Spinal cord (tissue), 9 donors: ENCODE measurements at regions not wholly inside any gene's neighbourhood (a gene's known extent, or its start where the extent isn't known, plus 50 kb on each side); places are given as distances from the start of the nearest gene placed in this dataset.

Experiments used
- DNase-seq, 6 donors: peaks; one replicate each; pipeline versions ENCODE4 v3.0.0 to v3.0.0-alpha.2; 2013 to 2015; ENCODE audit warnings: low spot score in 6 of 6, low read depth in 4 of 6
- H3K27ac ChIP-seq: one replicate; pipeline ENCODE4 v1.5.1; 2013; ENCODE audit warnings: low read depth, low read length, control low read depth
- H3K27me3 ChIP-seq: one replicate; pipeline ENCODE4 v1.6.1; 2013; ENCODE audit warnings: low read length; ENCODE audit not compliant: control insufficient read depth, insufficient read depth
- H3K36me3 ChIP-seq: one replicate; pipeline ENCODE4 v1.6.1; 2013; ENCODE audit warnings: low read length; ENCODE audit not compliant: control insufficient read depth, insufficient read depth
- H3K4me1 ChIP-seq: one replicate; pipeline ENCODE4 v1.6.1; 2013; ENCODE audit warnings: low read length; ENCODE audit not compliant: control insufficient read depth, insufficient read depth
- H3K4me3 ChIP-seq: one replicate; pipeline ENCODE4 v1.5.1; 2013; ENCODE audit warnings: low read depth, low read length, control low read depth
- H3K9me3 ChIP-seq: one replicate; pipeline ENCODE4 v1.6.1; 2013; ENCODE audit warnings: low read length; ENCODE audit not compliant: control insufficient read depth, insufficient read depth
- WGBS: methylation state at CpG from one replicate; pipeline ENCODE4 v1.1.5; 2013; ENCODE audit warnings: missing lambda C conversion rate; ENCODE audit not compliant: insufficient coverage; 5-methylcytosine and 5-hydroxymethylcytosine counted together
- donor health status: healthy.

GRCh38 chr7:153400735-153401593, 641.4 kb downstream of the ACTR3B start:
- DNase-seq, result no peak
- Histone ChIP-seq H3K27ac (no peak overlapping the region), H3K36me3 (no peaks in the 10 kb centered on the region), H3K9me3 (no peaks in the 10 kb centered on the region), H3K4me1 (no peaks in the 10 kb centered on the region), H3K27me3 (no peaks in the 10 kb centered on the region), H3K4me3 (no peak overlapping the region)
- WGBS, result 91% methylated on average over 14 of the region's 19 CpGs

GRCh38 chr7:153401795-153402720, 642.5 kb downstream of the ACTR3B start:
- no peaks in the 10 kb centered on the region for H3K27me3 ChIP-seq

GRCh38 chr7:153402721-153403541, 643.4 kb downstream of the ACTR3B start:
- 92% methylated on average over 2 of the region's 7 CpGs for WGBS
- no peaks in the 10 kb centered on the region for H3K27me3 ChIP-seq
- H3K9me3 ChIP-seq, result no peaks in the 10 kb centered on the region
- DNase-seq, result no peak
- no peaks in the 10 kb centered on the region for H3K36me3 ChIP-seq
- H3K27ac ChIP-seq, result no peak overlapping the region
- H3K4me3 ChIP-seq, result no peak overlapping the region
- no peaks in the 10 kb centered on the region for H3K4me1 ChIP-seq

More at GRCh38 chr7:153401795-153402720, 642.5 kb downstream of the ACTR3B start:
- 70% methylated on average over 7 of the region's 9 CpGs for WGBS
- DNase-seq, result no peak
- Histone ChIP-seq H3K36me3 (no peaks in the 10 kb centered on the region), H3K4me3 (no peak overlapping the region), H3K4me1 (no peaks in the 10 kb centered on the region), H3K27ac (no peak overlapping the region), H3K9me3 (no peaks in the 10 kb centered on the region)

GRCh38 chr7:153404124-153404523, 644.6 kb downstream of the ACTR3B start:
- DNase-seq, result no peak
- Histone ChIP-seq H3K9me3 (no peaks in the 10 kb centered on the region), H3K27me3 (no peaks in the 10 kb centered on the region), H3K4me3 (no peak overlapping the region), H3K4me1 (no peaks in the 10 kb centered on the region), H3K27ac (no peak overlapping the region), H3K36me3 (no peaks in the 10 kb centered on the region)
- 95% methylated on average over 2 of the region's 2 CpGs for WGBS

- Histone ChIP-seq H3K27ac (no peak overlapping the region), H3K9me3 (no peaks in the 10 kb centered on the region), H3K27me3 (no peaks in the 10 kb centered on the region), H3K36me3 (no peaks in the 10 kb centered on the region), H3K4me1 (no peaks in the 10 kb centered on the region), H3K4me3 (no peak overlapping the region)
- WGBS, result 98% methylated on average over 9 of the region's 9 CpGs
- DNase-seq, result no peak
Measured at GRCh38 chr7:153404781-153405279, 645.3 kb downstream of the ACTR3B start.

- no peak for DNase-seq
- Histone ChIP-seq H3K27me3 (no peaks in the 10 kb centered on the region), H3K4me1 (no peaks in the 10 kb centered on the region), H3K9me3 (no peaks in the 10 kb centered on the region), H3K36me3 (no peaks in the 10 kb centered on the region), H3K27ac (no peak overlapping the region), H3K4me3 (no peak overlapping the region)
- 89% methylated on average over 3 of the region's 7 CpGs for WGBS
Measured at GRCh38 chr7:153405704-153406485, 646.3 kb upstream of the DPP6 start.

- 67% methylated on average over 1 of the region's 6 CpGs for WGBS
- Histone ChIP-seq H3K27me3 (no peaks in the 10 kb centered on the region), H3K9me3 (no peaks in the 10 kb centered on the region), H3K4me3 (no peak overlapping the region), H3K36me3 (no peaks in the 10 kb centered on the region), H3K4me1 (no peaks in the 10 kb centered on the region), H3K27ac (no peak overlapping the region)
- peak in 1 of 6 donors; percentile 2 for DNase-seq
Measured at GRCh38 chr7:153406486-153406872, 645.7 kb upstream of the DPP6 start.

GRCh38 chr7:153407291-153408046, 644.7 kb upstream of the DPP6 start:
- Histone ChIP-seq H3K4me3 (no peak overlapping the region), H3K9me3 (no peaks in the 10 kb centered on the region), H3K27me3 (no peaks in the 10 kb centered on the region), H3K4me1 (no peaks in the 10 kb centered on the region), H3K36me3 (no peaks in the 10 kb centered on the region), H3K27ac (no peak overlapping the region)
- peak in 1 of 6 donors; percentile 11 for DNase-seq
- no CpG with 5 or more reads among the region's 4 CpGs for WGBS
